ENCODE measurements at regions not wholly inside any gene's neighbourhood (a gene's known extent, or its start where the extent isn't known, plus 50 kb on each side); places are given as distances from the start of the nearest gene placed in this dataset.

DNA sequence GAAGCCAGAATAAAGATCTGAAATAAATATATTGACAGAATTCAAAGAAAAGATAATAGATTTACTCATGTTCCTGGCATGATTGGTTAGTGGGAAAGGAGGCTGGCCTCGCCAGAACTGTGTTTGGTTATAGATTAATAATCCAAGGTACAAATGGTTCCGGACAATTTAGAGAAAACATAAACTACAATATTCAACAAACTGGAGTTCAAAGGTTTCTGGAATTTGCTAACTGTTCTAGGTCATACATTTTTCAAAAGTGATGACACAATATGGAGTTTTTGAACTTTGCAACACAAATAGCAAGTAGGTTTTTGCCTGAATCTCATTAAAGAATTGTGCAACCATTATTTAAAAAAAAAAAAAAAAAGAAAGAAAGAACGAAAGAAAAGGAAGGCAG lies 251.7 kb upstream of the SALL1 start:
- DNase-seq = no peak

DNA sequence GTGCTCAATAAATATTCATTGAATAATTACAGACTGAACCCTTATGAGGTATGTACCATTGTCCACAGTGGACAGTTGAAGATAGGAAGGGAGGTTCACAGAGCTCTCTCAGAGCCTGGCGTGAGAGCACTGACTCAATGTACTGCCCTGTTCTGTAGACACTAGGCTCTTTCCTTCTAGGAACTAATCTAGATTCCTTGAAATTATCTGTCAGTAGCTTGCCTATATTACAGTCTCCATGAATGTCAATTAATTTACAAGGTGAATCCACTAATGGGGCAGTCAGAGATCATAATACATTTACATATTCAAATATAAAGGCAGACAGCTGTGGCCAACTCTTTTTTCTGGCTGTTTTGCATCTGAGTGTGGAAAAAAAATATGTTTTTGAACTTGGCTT lies 251.2 kb upstream of the SALL1 start:
- no peak for DNase-seq

DNA sequence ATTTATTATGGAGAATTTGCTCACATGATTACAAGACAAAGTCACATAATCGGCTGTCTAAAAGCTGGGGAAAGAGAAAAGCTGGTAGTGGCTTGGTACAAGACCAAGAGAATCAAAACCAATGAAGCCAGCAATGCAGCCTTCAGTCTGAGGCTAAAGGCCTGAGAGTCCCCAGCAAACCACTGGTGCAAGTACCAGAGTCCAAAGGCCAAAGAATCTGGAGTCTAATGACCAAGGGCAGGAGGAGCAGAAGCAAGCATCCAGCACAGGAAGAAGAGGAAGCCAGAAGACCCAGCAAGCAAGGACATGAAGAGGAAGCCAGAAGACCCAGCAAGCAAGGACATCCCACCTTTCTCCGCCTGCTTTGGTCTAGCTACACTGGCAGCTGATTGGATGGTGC lies 250.6 kb upstream of the SALL1 start:
- DNase-seq = no peak

DNA sequence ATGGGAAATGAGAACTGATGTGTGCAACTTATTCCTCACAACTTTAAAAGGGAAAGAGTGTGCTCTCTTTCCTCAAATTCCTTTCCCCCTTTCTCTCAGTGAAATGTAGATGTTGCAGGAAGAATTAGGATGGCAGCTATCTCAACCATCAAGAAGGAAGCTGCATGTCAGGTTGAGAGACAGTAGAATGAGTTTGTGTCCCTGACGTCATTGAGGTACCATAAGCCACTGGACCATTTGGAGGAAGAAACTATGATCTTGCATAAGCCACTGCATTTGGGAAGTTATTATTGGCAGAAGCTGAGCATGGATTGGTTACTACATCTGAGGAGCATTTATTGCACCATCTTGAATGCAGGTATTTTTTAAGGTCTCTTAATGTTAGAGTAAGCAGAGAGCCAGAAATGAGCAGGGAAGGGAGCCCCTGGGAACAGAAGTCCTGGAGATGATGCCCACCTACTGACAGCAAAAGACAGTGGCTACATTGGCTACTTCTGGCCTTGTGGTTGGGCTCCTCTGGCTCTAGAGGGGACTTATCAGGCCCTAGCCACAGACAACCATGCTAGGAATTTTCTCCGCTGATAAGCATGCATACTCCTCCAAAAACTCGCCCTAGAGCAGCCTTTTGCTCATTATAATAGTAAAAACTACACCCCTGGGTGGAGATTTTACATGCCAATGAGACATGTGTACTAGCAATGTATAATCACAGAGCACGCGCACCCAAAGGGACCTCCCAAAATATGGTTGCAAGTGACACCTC lies 249.0 kb upstream of the SALL1 start:
- DNase-seq = no peak

DNA sequence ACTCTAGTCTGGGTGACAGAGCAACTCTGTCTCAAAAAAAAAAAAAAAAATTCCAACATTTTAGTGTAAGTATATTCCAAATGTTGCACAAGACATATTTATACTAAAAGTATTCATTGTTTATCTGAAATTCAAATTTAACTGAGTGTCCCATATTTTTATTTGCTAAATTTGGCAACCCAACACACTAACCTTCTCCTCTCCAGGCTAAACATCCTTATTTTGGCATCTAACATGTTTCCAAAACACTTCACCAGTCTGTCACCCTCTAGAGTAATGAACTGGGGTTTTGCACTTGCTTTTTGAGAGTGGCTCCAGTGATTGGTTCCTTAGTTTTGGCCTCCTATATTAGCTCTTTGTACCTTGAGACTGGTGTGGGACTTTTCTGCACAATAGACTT lies 243.4 kb upstream of the SALL1 start:
- DNase-seq = no peak

DNA sequence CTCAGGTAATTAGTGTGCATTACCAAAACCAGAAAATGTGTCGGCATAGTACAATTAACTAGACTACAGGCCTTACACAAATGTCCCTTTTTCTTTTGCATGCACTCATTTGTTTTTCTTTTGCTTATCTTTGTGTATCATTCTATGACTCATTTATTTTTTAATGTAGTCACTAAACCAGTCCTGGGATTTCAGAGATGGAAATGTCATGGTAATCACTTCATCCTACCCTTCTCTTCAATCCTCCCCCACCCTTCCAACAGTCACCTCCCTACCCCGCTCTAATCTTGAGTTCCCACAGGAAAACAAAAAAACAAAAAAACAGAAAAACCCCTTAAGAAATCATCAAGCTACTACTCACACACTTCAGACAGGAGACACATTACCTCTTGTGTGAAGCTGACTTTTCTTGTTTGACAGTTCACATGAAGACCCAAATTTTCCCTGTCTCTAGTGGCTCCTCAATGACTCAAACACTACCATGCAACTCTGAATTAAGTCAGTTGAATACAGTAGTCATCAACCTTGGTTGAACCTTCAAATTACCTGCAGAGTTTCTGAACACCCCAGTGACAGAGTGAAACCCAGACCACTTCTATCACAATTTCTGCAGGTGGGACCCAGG lies 242.4 kb upstream of the SALL1 start:
- DNase-seq = no peak

DNA sequence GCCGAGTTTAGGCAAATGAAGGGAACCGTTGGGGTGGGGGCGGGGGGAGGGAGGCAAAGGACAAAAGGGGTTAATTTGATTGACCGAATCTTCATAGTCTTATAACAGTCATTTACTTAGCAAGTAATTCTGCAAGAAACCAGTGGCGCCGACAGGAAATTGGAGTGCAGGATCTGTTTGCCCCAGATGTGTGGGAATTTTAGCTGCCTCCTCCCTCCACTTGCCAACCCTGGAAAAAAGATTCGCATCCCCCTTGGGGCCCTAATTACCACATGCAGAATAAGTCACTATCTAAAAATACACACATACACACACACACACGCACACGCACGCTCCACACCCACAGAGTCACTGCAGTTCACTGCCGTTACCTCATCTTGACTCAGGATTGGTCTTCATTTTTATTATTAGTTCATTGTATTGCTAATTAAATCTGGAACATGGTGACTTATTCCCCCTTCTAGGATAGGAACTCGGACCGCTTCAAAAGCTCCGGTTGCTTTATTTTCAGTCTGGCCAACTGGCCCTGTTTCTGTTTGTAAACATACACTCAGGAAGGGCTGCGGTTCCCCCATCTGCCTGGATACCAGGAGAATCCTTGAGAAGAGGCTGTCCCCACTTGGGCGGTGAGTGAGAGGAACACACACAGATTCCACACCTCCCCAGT lies 241.6 kb upstream of the SALL1 start:
- DNase-seq = no peak

DNA sequence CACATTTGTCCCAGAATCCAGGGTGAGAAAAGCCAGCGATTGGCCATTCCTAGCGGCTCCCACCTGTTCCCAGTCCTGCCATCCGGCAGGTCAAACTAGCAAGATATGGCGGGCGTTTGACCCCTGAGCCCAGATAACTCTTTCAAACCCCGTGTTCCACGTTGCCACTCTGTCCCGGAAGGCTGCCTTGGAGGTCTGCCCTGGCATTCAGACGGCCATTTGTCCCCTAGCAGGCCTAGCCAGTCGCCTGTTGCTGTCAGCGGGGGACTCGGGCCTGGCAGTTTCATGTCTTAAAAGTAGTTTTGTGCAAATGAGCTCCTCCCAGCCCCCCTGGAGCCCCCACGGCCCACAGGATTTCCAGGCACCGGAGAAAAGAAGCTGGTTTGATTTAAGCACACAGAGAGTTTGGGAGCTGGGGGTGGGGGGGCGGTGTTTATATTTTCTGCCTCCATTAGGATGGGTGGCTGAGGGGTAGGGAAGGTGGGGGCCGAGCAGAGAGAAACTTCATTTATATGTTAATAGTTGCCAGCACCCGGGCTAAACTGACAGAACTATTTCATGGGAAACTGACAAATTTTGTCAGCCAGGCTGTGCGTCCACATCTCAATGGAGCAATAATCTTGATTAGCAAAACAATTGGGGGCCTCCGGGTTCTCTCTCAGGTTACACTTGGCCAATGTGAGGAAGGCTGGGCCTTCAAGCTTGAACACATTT lies 240.9 kb upstream of the SALL1 start:
- no peak for DNase-seq

DNA sequence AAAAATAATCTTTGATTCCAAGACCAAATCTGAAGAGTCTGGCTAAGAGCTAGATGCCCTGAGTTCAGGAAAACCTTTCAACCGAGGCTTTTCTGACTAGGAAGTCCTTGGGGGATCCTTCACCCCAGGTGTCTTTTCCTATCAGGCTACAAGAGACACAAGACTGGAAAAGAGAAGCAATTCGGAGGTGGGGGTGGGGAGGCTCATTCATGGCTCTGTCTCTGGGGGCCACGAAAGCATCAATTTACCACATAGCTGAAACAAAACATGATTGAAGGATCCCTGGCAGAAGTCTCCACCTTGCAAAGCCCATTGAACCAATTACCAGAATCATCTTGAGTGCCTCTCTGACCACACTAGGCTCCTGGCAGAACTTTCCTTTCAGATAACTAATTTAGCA lies 239.8 kb upstream of the SALL1 start:
- no peak for DNase-seq

DNA sequence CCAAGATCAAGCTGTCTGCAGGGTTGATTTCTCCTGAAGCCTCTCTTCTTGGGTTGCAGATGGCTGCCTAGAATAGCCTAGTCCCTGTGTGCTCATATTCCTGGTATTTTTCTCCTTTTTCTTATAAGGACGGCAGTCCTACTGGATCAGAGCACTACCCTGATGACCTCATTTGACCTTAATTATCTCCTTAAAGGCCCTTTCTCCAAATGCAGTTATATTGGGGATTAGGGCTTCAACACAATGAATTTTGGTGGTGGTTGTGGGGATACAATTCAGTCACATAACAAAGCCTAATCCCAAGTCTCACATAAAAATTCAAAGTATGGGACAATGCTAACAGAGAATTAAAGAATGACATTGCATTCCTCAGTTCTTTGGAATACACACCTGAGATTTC lies 238.8 kb upstream of the SALL1 start:
- no peak for DNase-seq

DNA sequence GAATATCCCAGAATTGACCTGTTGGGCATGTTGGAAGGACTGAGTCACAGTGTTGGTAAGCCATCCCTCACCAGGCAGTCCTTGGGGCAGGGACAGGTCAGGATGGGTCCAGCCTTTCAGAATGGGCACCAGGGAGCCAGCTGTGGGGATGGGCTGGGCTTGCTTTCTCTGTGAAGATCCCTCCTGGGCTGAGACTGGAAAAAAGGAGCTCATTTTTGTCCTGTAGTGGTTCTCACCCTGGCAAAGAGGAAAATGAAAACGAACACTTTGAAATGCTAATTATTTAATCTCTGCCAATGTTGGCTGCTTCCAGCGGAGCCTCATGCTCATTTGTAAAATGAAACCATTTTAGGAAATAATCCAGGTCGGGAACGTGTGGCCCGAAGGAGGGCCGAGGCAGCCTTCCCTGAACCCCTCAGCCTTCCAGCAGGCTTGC lies 237.5 kb upstream of the SALL1 start:
- DNase-seq = no peak

DNA sequence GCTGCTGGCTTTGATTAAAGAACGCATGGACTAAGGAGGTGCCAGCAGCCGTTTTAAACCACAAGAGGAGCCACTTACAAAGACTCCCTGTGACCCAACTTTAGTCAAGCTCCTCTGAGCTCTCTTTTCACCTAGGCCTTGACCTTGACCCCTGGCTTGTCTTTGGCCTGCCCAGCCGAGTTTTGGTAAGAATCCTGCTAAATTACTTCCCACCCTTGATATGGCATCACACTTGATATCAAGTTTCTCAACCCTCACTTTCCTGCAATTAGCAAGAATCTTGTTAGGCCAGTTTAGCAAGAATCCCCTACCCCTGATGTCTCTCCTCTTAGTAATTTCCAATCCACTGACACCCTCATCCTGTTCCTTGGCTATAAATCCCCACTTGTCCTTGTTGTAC lies 232.8 kb upstream of the SALL1 start:
- peak; percentile 36 for DNase-seq

DNA sequence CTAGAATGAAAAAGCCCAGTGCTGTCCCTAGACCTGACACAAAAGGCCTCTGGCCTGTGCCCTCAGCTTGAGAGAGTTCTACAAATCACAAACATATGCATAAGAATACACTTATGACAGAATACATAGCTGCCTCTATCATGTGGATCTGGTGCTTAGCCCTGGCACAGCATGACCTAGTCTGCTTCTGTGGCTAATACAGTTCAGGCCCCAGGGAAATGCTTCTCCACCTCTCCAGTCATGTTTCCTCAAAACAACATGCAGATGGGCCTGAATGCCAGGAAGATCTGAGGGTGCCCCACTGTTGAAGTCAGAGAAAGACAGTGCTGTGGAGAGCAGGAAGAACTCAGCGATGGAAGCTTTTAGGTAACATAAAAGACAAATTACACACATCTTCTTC lies 231.9 kb upstream of the SALL1 start:
- no peak for DNase-seq

DNA sequence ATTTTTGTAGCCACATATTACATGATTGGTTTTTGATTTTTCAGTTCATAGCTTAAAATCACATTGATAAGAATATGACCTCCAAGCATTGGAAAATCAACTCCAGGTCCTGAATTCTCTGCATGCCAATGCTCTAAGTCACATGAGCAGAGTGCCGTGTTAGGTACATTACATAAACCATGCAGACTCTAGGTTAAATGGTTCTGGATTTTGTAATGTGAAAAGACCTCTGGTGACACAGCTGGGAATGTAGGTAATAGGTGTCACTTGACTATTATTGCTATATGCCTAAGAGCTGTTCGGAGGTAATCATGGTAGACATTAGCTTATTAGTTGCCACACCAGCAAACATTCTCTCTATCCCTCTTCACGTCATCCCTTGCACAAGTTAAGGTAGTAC lies 231.1 kb upstream of the SALL1 start:
- DNase-seq = no peak

DNA sequence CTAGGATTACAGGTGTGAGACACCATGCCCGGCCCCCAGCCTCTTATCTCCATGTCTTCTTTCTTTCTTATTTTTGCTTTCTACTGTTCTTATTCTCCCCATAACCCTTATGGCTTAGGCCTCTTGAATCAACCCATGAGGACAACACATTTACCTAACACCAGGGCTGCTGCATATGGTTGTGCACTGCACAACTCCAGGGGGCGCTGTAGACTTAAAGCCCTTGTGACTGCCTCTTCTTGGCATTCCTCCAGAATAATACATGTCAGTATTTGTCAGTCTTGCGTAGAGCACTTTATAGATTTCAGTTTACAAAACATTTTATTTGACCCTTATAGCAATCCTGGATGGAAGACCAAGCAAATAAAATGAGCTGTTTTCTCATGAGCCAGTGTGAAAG lies 225.0 kb upstream of the SALL1 start:
- no peak for DNase-seq

DNA sequence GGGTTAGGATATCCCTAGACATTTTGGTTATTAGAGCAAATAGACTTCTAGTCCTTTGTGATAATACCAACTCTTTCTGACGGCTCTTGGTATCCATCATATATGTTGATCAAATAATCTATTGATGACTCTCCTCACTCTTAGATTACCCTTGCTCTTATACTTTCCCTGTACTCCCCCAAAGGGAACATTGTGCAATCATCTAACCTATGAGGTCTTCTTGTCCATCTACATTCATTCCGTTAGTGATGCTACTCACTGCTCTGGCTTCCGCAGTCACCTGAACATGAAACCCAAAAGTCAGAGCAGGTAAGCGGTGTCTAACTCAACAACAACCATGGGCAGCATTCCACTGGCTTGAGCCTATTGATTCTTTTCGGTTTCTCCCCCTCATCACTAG lies 223.7 kb upstream of the SALL1 start:
- DNase-seq = no peak

DNA sequence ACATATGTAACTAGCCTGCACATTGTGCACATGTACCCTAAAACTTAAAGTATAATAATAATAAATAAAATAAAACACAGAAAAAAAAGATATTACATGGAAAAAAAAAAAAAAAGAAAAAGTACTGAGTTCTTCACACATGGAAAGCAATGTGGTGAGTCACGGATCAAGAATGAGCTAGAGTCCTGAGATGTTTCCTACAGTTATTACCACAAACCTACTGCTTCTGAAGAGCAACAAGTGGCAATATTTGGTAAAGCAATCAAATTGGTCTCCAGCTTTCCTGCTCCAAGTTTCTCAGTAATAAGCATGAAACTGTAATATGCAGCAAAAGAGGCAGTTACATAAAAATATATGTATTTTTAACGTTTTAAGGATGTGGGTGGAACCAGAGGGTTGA lies 223.3 kb upstream of the SALL1 start:
- DNase-seq = no peak

DNA sequence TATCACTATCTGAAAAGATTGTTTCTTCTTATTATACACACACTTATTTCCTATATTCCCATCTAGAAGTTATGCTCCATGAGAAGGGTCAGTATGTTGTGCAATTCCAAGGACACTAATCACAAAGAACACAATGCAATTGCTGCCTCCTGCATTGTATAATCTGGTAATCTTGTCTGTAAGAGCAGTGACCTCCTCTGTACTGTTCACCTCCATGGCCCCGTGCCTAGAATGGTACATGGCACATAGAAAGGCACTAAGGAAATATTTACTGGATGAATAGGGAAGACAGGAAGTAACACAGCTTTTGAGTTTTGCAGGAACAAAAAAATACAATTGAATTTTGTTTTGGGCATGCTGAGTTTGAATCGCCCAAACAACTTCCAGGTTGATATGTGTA lies 214.6 kb upstream of the SALL1 start:
- DNase-seq = no peak

DNA sequence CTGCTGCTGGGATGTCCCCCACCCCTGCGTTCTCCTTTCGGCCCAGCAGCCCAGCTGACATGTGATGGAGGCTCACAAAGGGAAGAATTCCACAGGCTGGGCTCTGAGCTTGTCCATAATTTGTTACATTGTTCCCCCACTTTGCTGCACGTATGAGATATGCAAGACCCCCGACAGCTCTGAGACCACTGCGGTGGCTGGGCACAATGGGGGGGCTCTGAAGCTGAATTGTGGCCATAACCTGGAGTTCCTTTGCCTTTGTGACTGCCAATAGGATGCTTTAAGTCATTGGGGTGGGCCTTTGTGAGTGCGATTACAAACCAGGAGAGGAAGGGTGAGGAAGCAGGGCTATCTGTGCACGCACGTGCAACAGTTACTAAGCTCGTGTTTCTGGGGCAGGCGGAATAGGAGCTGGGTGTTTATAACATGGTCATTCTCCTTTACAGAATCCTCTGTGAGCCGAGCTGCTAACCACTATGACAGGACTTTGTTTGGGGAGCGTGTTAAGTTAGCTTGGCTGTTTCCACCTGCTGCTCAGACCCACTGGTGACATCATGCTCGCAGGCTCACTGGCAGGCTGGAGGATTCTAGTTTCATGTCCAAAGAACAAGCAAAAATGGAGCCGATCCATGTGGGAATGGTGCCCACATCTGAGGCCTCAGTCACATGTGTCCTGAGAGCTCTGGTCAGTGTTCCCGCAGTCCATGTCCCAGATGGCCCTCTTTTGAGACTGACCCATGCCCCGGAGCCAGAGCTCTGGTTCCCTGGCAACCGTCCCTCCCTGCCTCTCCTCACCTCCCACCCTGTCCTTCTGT lies 208.3 kb upstream of the SALL1 start:
- DNase-seq = no peak

DNA sequence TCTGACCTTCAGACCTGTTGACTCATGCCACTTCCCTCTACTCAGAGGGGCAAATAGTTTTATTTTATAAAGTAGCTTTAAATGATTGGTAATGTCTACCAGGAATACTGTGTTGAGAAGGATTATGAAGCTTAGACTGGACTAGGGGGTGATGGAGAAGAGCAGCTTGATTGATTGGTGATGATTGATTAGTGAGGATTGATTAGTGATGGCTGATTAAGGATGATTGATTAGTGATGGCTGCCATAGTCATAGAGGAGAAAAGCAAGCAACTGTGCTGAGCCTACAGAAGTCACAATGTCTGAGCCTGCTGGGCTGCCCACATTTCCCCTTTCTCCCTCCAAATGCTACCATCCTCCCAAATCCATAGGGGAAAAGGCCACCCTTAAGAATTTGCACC lies 206.8 kb upstream of the SALL1 start:
- no peak for DNase-seq

DNA sequence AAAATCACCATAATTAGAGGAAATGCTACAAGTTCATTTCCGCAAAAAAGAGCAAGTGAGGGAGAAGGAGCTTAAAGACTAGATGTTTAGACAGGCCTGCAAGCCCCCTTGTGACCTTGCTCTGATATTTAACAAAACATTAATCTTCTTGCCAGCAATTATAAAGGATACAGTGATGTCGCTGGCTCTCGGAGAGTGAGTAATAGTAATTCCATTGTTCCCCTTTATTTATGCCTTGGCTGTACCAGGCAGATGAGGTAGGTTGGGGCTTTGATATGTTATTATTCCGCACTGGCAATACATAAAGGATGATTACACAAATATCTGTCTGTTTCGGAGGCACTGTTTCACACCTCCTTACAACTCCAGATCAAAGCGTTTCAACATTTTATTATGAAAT lies 204.8 kb upstream of the SALL1 start:
- DNase-seq = no peak

DNA sequence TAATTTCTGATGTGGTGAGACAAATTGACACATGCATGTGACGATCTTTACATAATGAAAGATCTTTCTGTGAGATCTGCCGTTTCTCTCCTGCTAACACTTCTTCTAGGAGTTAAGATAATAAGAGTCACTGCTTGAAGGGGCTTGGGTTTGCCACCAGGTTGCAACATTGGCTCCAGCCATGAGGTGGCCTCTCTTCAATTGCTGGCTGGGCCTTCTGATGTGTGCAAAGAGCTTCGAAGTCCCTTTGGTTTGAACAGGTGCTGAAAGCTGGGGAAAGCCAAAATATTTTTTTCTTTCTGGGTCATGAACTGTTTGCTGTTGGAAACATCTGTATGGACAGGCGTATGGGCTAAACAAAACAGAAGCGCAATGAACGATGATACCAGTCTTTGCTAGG lies 204.1 kb upstream of the SALL1 start:
- no peak for DNase-seq

DNA sequence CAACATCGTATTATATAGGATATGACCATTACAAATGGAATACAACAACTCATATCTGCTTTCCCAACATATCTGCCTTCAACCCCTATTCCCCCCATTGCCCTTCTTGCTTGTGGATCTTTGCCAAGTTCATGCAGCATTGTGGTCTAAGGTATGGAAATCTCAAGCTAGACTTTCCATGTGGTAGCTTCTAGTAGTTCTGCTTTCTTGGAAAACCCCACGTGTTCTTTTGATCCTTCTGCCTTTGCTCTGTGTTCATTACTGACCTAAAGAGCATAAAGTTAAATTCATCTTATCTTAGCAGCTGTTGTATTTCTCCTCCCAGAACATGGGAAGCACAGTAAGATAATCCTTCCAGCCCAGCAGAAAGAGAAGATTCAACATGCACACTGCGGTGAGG lies 202.0 kb upstream of the SALL1 start:
- no peak for DNase-seq
